H9 (cell line): ENCODE measurements at regions not wholly inside any gene's neighbourhood (a gene's known extent, or its start where the extent isn't known, plus 50 kb on each side); places are given as distances from the start of the nearest gene placed in this dataset.

Experiments used
- DNase-seq: peaks from one replicate; pipeline ENCODE4 v3.0.0-alpha.2; 2017
- H2AFZ ChIP-seq: one replicate; pipeline ENCODE4 v1.6.1; 2013; ENCODE audit warnings: mild to moderate bottlenecking, low read length, control low read depth, moderate library complexity
- H2AK5ac ChIP-seq: 2 replicates; pipeline ENCODE4 v1.6.1; 2013; ENCODE audit warnings: low read length, control low read depth, mixed read lengths; ENCODE audit not compliant: insufficient read length
- H2BK120ac ChIP-seq: one replicate; pipeline ENCODE4 v1.6.1; 2013; ENCODE audit warnings: low read depth, mild to moderate bottlenecking, low read length, control low read depth, inconsistent platforms; ENCODE audit not compliant: poor library complexity, severe bottlenecking
- H2BK12ac ChIP-seq: 2 replicates; pipeline ENCODE4 v1.6.1; 2013; ENCODE audit warnings: low read length, control low read depth, mixed read lengths, low read depth; ENCODE audit not compliant: insufficient read length
- H2BK15ac ChIP-seq: 2 replicates; pipeline ENCODE4 v1.6.1; 2013; ENCODE audit warnings: low read depth, low read length, control low read depth
- H2BK20ac ChIP-seq: one replicate; pipeline ENCODE4 v1.6.1; 2013; ENCODE audit warnings: low read depth, mild to moderate bottlenecking, low read length, control low read depth, inconsistent platforms; ENCODE audit not compliant: poor library complexity, severe bottlenecking
- H2BK5ac ChIP-seq: 2 replicates; pipeline ENCODE4 v1.6.1; 2013; ENCODE audit warnings: low read length, control low read depth, mixed read lengths; ENCODE audit not compliant: insufficient read length
- H3K14ac ChIP-seq: 2 replicates; pipeline ENCODE4 v1.6.1; 2013; ENCODE audit warnings: low read length, control low read depth; ENCODE audit not compliant: insufficient read depth
- H3K18ac ChIP-seq: 2 replicates; pipeline ENCODE4 v1.6.1; 2013; ENCODE audit warnings: low read depth, mild to moderate bottlenecking, mixed read lengths, low read length, control low read depth; ENCODE audit not compliant: insufficient read length
- H3K23ac ChIP-seq: 2 replicates; pipeline ENCODE4 v1.6.1; 2013; ENCODE audit warnings: low read length, control low read depth, mixed read lengths, low read depth; ENCODE audit not compliant: insufficient read length
- H3K23me2 ChIP-seq: 2 replicates; pipeline ENCODE4 v1.6.1; 2013; ENCODE audit warnings: low read depth, mild to moderate bottlenecking, mixed read lengths, low read length, control low read depth; ENCODE audit not compliant: insufficient read length, poor library complexity, severe bottlenecking
- H3K27ac ChIP-seq: 2 replicates; pipeline ENCODE4 v1.5.1; 2013; ENCODE audit warnings: low read length, control low read depth, mixed read lengths, low read depth; ENCODE audit not compliant: insufficient read length
- H3K27me3 ChIP-seq: 2 replicates; pipeline ENCODE4 v1.6.1; 2013; ENCODE audit warnings: low read length, control low read depth, inconsistent platforms; ENCODE audit not compliant: insufficient read depth
- H3K4ac ChIP-seq: 2 replicates; pipeline ENCODE4 v1.6.1; 2013; ENCODE audit warnings: low read depth, mild to moderate bottlenecking, control low read depth, inconsistent platforms, low read length, moderate library complexity
- H3K4me1 ChIP-seq: 2 replicates; pipeline ENCODE4 v1.6.1; 2013; ENCODE audit warnings: low read length, control low read depth, inconsistent platforms; ENCODE audit not compliant: insufficient read depth
- H3K4me2 ChIP-seq: 2 replicates; pipeline ENCODE4 v1.6.1; 2013; ENCODE audit warnings: low read length, control low read depth, mixed read lengths; ENCODE audit not compliant: insufficient read length, insufficient read depth
- H3K56ac ChIP-seq: 2 replicates; pipeline ENCODE4 v1.6.1; 2013; ENCODE audit warnings: low read depth, mild to moderate bottlenecking, mixed read lengths, low read length, control low read depth; ENCODE audit not compliant: insufficient read length
- H3K79me1 ChIP-seq: 2 replicates; pipeline ENCODE4 v1.6.1; 2013; ENCODE audit warnings: low read depth, mild to moderate bottlenecking, moderate library complexity, low read length, control low read depth, inconsistent platforms; ENCODE audit not compliant: insufficient read depth, poor library complexity, severe bottlenecking
- H3K79me2 ChIP-seq: 2 replicates; pipeline ENCODE4 v1.6.1; 2013; ENCODE audit warnings: low read length, control low read depth, inconsistent platforms; ENCODE audit not compliant: insufficient read depth
- H3K9ac ChIP-seq: 2 replicates; pipeline ENCODE4 v1.6.1; 2013; ENCODE audit warnings: low read length, control low read depth, mixed read lengths; ENCODE audit not compliant: insufficient read length; ENCODE audit errors: extremely low read depth
- H3K9me3 ChIP-seq: one replicate; pipeline ENCODE4 v1.6.1; 2013; ENCODE audit warnings: low read depth, low read length, inconsistent platforms; ENCODE audit not compliant: control insufficient read depth
- H3T11ph ChIP-seq: one replicate; pipeline ENCODE4 v1.6.1; 2013; ENCODE audit warnings: mild to moderate bottlenecking, low read length, control low read depth, inconsistent platforms
- H4K20me1 ChIP-seq: one replicate; pipeline ENCODE4 v1.6.1; 2013; ENCODE audit not compliant: control insufficient read depth, insufficient read length, insufficient read depth
- H4K5ac ChIP-seq: 2 replicates; pipeline ENCODE4 v1.6.1; 2013; ENCODE audit warnings: low read depth, mild to moderate bottlenecking, mixed read lengths, low read length, control low read depth; ENCODE audit not compliant: insufficient read length
- H4K8ac ChIP-seq: replicated peaks from 2 replicates; pipeline ENCODE4 v1.6.1; 2013; ENCODE audit warnings: low read length, control low read depth, mixed read lengths, low read depth; ENCODE audit not compliant: insufficient read length
- H4K91ac ChIP-seq: 2 replicates; pipeline ENCODE4 v1.6.1; 2013; ENCODE audit warnings: low read depth, mild to moderate bottlenecking, moderate library complexity, mixed read lengths, low read length, control low read depth; ENCODE audit not compliant: insufficient read length
- H3K27ac Mint-ChIP-seq, 3 experiments: 2 replicates in 2 of 3; 3 replicates in 1 of 3; pipeline ENCODE4 v1.8.0; 2020 to 2021; ENCODE audit warnings: mixed read lengths in 3 of 3, mild to moderate bottlenecking in 1 of 3, moderate library complexity in 1 of 3
- H3K27me3 Mint-ChIP-seq: 2 replicates; pipeline ENCODE4 v1.8.0; 2021; ENCODE audit warnings: low read depth, mild to moderate bottlenecking, moderate library complexity, mixed read lengths
- H3K36me3 Mint-ChIP-seq, 3 experiments: 2 replicates in 2 of 3; 3 replicates in 1 of 3; pipeline ENCODE4 v1.8.0; 2020 to 2021; ENCODE audit warnings: low read depth in 3 of 3, mixed read lengths in 3 of 3; ENCODE audit not compliant: insufficient read depth in 1 of 3
- H3K4me1 Mint-ChIP-seq, 2 experiments: 2 replicates each; pipeline ENCODE4 v1.8.0; 2020; ENCODE audit warnings: mixed read lengths in 2 of 2
- H3K4me3 Mint-ChIP-seq, 2 experiments: 2 replicates in 1 of 2; 3 replicates in 1 of 2; pipeline ENCODE4 v1.8.0; 2020 to 2021; ENCODE audit warnings: mild to moderate bottlenecking in 2 of 2, mixed read lengths in 2 of 2, moderate library complexity in 1 of 2
- H3K9me3 Mint-ChIP-seq, 2 experiments: 2 replicates in 1 of 2; 3 replicates in 1 of 2; pipeline ENCODE4 v1.8.0; 2020; ENCODE audit warnings: mild to moderate bottlenecking in 2 of 2, mixed read lengths in 2 of 2, moderate library complexity in 1 of 2
- WGBS: extraction: QIAGEN DNeasy Blood & Tissue Kit; methylation state at CpG from one replicate; pipeline ENCODE4 v1.1.7; 2013; ENCODE audit warnings: missing lambda C conversion rate, low lambda C conversion rate, mixed read lengths; ENCODE audit not compliant: insufficient read length; ENCODE audit errors: extremely low coverage; 5-methylcytosine and 5-hydroxymethylcytosine counted together
- TF ChIP-seq, protein P1 (sequence below): fragments of 200-600 bp; sonication (generic); conservative IDR thresholded peaks from 3 replicates; pipeline ENCODE4 v1.8.0; 2021; ENCODE audit warnings: antibody characterized with exemption, mild to moderate bottlenecking

- Histone ChIP-seq H2AFZ (no peak overlapping the region), H3K4me2 (no peak overlapping the region), H2BK120ac (no peak overlapping the region), H4K20me1 (no peaks in the 10 kb centered on the region), H2AK5ac (no peak overlapping the region), H3K23me2 (no peaks in the 10 kb centered on the region), H3T11ph (no peak overlapping the region), H4K5ac (no peak overlapping the region), H3K14ac (no peak overlapping the region), H3K9ac (no peak overlapping the region), H4K91ac (no peak overlapping the region), H3K4ac (no peak overlapping the region), H3K27ac (no peak overlapping the region), H3K56ac (no peak overlapping the region), H3K4me1 (no peaks in the 10 kb centered on the region), H3K18ac (no peak overlapping the region), H3K27me3 (no peaks in the 10 kb centered on the region), H3K9me3 (no peaks in the 10 kb centered on the region), H2BK15ac (no peak overlapping the region), H2BK5ac (no peak overlapping the region), H3K79me2 (no peaks in the 10 kb centered on the region), H3K23ac (no peak overlapping the region), H2BK20ac (no peak overlapping the region), H2BK12ac (no peak overlapping the region), H3K79me1 (no peaks in the 10 kb centered on the region), H4K8ac (no peak overlapping the region)
- Mint-ChIP-seq H3K36me3 (no peaks in the 10 kb centered on the region), H3K4me1 (peaks cover 11 to 17% of the 10 kb centered on the region in 2 experiments), H3K27ac (no peak overlapping the region; a peak in 1 of 7 replicates), H3K27me3 (no peaks in the 10 kb centered on the region), H3K9me3 (no peaks in the 10 kb centered on the region), H3K4me3 (no peak overlapping the region)
- TF ChIP-seq, protein P1, sequence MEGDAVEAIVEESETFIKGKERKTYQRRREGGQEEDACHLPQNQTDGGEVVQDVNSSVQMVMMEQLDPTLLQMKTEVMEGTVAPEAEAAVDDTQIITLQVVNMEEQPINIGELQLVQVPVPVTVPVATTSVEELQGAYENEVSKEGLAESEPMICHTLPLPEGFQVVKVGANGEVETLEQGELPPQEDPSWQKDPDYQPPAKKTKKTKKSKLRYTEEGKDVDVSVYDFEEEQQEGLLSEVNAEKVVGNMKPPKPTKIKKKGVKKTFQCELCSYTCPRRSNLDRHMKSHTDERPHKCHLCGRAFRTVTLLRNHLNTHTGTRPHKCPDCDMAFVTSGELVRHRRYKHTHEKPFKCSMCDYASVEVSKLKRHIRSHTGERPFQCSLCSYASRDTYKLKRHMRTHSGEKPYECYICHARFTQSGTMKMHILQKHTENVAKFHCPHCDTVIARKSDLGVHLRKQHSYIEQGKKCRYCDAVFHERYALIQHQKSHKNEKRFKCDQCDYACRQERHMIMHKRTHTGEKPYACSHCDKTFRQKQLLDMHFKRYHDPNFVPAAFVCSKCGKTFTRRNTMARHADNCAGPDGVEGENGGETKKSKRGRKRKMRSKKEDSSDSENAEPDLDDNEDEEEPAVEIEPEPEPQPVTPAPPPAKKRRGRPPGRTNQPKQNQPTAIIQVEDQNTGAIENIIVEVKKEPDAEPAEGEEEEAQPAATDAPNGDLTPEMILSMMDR: peak; percentile 96
- peak; percentile 79 for DNase-seq
- no CpG with 5 or more reads among the region's 6 CpGs for WGBS
Observed at GRCh38 chr16:82229800-82230619, 60.0 kb upstream of the MPHOSPH6 start.
